GM21737 (cell line): ENCODE measurements at regions not wholly inside any gene's neighbourhood (a gene's known extent, or its start where the extent isn't known, plus 50 kb on each side); places are given as distances from the start of the nearest gene placed in this dataset.

Experiments used
- ATAC-seq: cut with Tn5 transposase; IDR thresholded peaks from one replicate; pipeline ENCODE4 v1.9.1; 2021; ENCODE audit warnings: mild to moderate bottlenecking, moderate library complexity; ENCODE audit not compliant: unreplicated experiment

DNA sequence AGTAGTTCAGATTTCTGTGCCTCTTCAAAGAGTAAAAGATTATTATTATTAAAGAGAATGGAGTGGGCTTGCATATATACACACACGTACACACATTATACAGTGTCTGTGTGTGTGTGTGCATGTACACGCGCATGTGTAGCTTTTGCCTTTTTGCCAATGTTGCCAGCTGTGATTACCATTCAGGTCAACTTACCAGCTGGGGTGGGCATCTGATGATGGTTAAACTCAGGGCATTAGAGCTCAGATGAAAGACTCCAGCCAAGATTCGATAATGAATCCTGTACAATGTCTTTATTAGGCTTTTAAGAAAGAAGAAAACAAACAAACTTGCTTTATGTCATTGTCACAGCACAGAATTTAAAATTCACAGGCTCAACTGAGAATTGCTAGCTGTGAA, 296.5 kb upstream of the DMAC1 start:
- no peak for ATAC-seq

DNA sequence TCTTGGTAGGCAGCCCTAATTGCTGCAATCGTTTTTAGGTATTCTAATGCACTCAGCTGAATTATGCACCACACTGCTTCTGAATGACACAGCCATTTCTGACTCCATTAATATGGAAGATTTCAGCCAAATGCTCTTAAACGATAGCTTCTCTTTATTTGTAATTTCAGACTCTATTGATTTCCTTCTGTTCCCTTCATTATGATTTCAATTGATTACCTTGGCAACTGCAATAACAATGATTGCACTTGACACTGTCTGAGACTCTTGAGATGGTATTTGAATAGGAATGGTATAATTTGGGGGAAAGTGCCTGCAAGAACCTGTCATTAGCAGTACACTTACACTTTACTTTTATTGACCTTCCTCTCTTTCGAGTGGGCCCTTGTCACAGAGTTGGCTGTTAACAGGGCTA, 296.1 kb upstream of the DMAC1 start:
- no peak for ATAC-seq

- no peak for ATAC-seq
Measured at GRCh38 chr9:8088477-8088876, 288.9 kb upstream of the DMAC1 start.

DNA sequence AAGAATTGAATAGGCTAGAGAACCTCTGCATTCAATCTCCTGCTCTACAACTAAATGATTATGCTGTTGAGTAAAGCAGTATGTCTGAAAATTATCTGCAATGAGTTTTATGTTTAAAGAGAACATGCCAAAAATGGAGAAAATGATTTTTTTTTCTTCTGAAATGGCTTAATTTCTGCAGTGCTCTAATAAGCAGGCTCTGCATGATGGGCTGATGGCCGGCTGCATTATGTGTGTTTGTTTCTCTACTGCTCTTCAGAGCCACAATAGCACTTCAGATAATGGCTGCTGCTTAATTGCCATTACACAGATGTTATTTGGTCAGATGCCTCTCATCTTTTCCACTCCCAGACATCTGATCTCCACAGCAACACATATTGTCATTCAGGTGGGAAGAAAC, 286.4 kb upstream of the DMAC1 start:
- ATAC-seq: no peak

GRCh38 chr9:8078641-8079140, 279.1 kb upstream of the DMAC1 start:
- no peak for ATAC-seq

- no peak for ATAC-seq
Measured at GRCh38 chr9:8074713-8075286, 275.2 kb upstream of the DMAC1 start.

DNA sequence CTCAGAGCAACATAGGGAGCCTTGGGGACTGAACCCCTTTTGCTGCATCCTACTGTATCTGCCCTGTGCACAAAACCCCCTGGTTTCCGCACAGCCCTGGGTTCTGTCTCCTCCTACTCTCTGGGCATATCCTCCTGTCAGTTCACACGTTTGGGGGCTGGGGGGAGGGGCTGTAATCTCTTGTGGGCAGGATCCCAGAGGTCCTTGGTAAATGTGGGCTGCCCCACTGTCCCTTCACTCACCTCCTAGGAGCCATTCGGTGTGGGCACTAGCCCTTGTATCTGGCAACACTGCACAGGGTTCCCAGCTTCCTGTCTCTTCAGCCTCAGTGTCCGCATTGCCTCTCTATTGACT, 271.8 kb upstream of the DMAC1 start:
- no peak for ATAC-seq

GRCh38 chr9:8070779-8071444, 271.3 kb upstream of the DMAC1 start:
- ATAC-seq: no peak

- no peak for ATAC-seq
Measured at GRCh38 chr9:8062459-8062858, 262.9 kb upstream of the DMAC1 start.

- no peak for ATAC-seq
Measured at GRCh38 chr9:8053501-8053900, 253.9 kb upstream of the DMAC1 start.

GRCh38 chr9:8052991-8053390, 253.4 kb upstream of the DMAC1 start:
- ATAC-seq: no peak

DNA sequence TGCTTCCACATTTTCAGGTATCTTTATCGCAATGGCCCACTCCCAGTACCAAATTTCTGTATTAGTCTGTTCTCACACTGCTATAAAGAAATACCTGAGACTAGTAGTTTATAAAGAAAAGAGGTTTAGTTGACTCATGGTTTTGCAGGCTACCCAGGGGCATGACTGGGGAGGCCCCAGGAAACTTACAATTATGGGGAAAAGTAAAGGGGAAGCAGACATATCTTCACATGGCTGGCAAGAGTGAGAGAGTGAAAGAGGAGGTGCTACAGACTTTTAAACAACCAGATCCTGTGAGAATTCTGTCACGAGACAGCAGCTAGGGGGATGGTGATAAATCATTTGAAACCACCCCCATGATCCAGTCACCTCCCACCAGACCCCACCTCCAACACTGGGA, 238.2 kb upstream of the DMAC1 start:
- no peak for ATAC-seq

GRCh38 chr9:8036914-8037524, 237.4 kb upstream of the DMAC1 start:
- ATAC-seq: no peak

DNA sequence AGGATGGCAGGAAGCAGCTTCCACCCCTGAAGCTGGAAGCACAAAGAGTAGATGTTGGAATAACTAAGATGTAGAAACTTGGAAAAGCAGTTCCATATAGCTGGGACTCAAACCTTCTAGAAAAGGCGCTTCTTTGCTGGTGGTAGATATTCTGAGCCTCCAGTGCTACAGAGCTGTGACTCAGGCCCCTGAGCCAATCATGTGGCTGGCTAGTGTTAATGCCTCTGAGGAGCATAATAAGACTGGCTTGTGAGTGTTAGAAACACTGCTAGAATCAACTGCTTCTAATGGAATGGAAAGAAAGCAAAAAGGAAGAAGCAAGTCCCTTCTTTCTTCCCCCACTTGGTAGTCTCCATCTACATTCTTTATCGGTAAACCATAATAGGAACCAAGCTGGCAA, 234.2 kb upstream of the DMAC1 start:
- no peak for ATAC-seq

GRCh38 chr9:8030095-8030494, 230.5 kb upstream of the DMAC1 start:
- no peak for ATAC-seq

GRCh38 chr9:8027351-8027750, 227.8 kb upstream of the DMAC1 start:
- no peak for ATAC-seq

DNA sequence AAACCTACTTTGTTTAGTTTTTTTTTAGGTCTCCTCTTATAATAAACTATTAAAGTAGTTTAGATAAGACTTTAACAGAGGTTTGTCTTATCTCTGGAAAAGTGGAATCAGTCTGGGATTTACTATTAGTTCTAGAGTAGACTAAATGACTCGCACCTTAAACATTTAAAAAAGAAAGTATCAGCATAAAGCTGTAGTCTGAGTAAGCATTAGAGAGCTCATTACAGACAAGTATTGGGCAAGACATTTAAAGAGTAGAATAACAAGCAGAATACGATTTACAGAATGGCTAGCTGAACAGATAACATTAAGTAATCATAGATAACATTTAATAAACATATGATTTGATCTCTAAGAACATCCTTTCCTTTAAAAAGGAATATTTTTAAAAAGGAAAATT, 226.0 kb upstream of the DMAC1 start:
- no peak for ATAC-seq

GRCh38 chr9:8020186-8020585, 220.6 kb upstream of the DMAC1 start:
- ATAC-seq: no peak

DNA sequence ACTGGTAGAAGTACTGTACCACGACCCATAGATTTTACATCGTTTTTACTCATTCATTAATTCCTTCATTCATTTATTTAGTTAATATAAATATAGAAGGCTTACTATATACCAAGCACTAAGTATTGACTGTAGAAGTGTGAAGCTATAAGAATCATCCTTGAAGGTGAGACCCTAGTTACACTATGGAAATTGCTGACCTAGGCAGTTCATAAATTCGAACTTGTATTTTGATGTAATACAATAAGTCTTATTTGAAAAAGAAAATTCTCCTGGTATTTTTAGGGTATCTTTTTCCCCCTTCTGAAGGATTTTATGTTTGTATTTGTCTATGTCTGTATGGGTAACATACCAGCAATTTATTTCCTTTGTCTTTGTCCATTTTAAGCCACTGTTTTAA, 220.1 kb upstream of the DMAC1 start:
- ATAC-seq: no peak

- ATAC-seq: no peak
Measured at GRCh38 chr9:8014997-8015682, 215.6 kb upstream of the DMAC1 start.

- no peak for ATAC-seq
Measured at GRCh38 chr9:8012986-8013385, 213.4 kb upstream of the DMAC1 start.

DNA sequence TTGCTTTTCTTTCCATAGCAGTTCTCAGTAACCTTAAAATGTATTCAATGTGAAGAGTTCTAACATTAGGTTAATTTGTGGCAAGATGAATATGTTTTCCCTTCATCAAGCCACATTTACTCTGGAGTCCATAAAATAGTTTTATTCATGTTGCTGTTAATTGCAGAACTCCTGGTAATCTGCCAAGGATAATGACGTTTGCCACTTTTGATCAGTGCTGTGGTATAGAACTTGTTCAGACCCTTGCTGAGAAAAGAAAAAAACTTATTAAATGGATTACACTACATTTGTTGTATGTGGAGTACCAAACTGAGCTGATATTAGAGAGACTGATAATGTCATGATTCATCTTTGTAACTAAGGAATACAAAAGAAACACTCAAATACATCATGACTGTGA, 212.4 kb upstream of the DMAC1 start:
- no peak for ATAC-seq
